H9 (cell line): ENCODE measurements at regions not wholly inside any gene's neighbourhood (a gene's known extent, or its start where the extent isn't known, plus 50 kb on each side); places are given as distances from the start of the nearest gene placed in this dataset.

ENCODE experiments used
- DNase-seq: peaks from one replicate; pipeline ENCODE4 v3.0.0-alpha.2; 2017
- H2AFZ ChIP-seq: one replicate; pipeline ENCODE4 v1.6.1; 2013; ENCODE audit warnings: mild to moderate bottlenecking, low read length, control low read depth, moderate library complexity
- H2AK5ac ChIP-seq: 2 replicates; pipeline ENCODE4 v1.6.1; 2013; ENCODE audit warnings: low read length, control low read depth, mixed read lengths; ENCODE audit not compliant: insufficient read length
- H2BK120ac ChIP-seq: one replicate; pipeline ENCODE4 v1.6.1; 2013; ENCODE audit warnings: low read depth, mild to moderate bottlenecking, low read length, control low read depth, inconsistent platforms; ENCODE audit not compliant: poor library complexity, severe bottlenecking
- H2BK12ac ChIP-seq: 2 replicates; pipeline ENCODE4 v1.6.1; 2013; ENCODE audit warnings: low read length, control low read depth, mixed read lengths, low read depth; ENCODE audit not compliant: insufficient read length
- H2BK15ac ChIP-seq: 2 replicates; pipeline ENCODE4 v1.6.1; 2013; ENCODE audit warnings: low read depth, low read length, control low read depth
- H2BK20ac ChIP-seq: one replicate; pipeline ENCODE4 v1.6.1; 2013; ENCODE audit warnings: low read depth, mild to moderate bottlenecking, low read length, control low read depth, inconsistent platforms; ENCODE audit not compliant: poor library complexity, severe bottlenecking
- H2BK5ac ChIP-seq: 2 replicates; pipeline ENCODE4 v1.6.1; 2013; ENCODE audit warnings: low read length, control low read depth, mixed read lengths; ENCODE audit not compliant: insufficient read length
- H3K14ac ChIP-seq: 2 replicates; pipeline ENCODE4 v1.6.1; 2013; ENCODE audit warnings: low read length, control low read depth; ENCODE audit not compliant: insufficient read depth
- H3K18ac ChIP-seq: 2 replicates; pipeline ENCODE4 v1.6.1; 2013; ENCODE audit warnings: low read depth, mild to moderate bottlenecking, mixed read lengths, low read length, control low read depth; ENCODE audit not compliant: insufficient read length
- H3K23ac ChIP-seq: 2 replicates; pipeline ENCODE4 v1.6.1; 2013; ENCODE audit warnings: low read length, control low read depth, mixed read lengths, low read depth; ENCODE audit not compliant: insufficient read length
- H3K23me2 ChIP-seq: 2 replicates; pipeline ENCODE4 v1.6.1; 2013; ENCODE audit warnings: low read depth, mild to moderate bottlenecking, mixed read lengths, low read length, control low read depth; ENCODE audit not compliant: insufficient read length, poor library complexity, severe bottlenecking
- H3K27ac ChIP-seq: 2 replicates; pipeline ENCODE4 v1.5.1; 2013; ENCODE audit warnings: low read length, control low read depth, mixed read lengths, low read depth; ENCODE audit not compliant: insufficient read length
- H3K27me3 ChIP-seq: 2 replicates; pipeline ENCODE4 v1.6.1; 2013; ENCODE audit warnings: low read length, control low read depth, inconsistent platforms; ENCODE audit not compliant: insufficient read depth
- H3K4ac ChIP-seq: 2 replicates; pipeline ENCODE4 v1.6.1; 2013; ENCODE audit warnings: low read depth, mild to moderate bottlenecking, control low read depth, inconsistent platforms, low read length, moderate library complexity
- H3K4me1 ChIP-seq: 2 replicates; pipeline ENCODE4 v1.6.1; 2013; ENCODE audit warnings: low read length, control low read depth, inconsistent platforms; ENCODE audit not compliant: insufficient read depth
- H3K4me2 ChIP-seq: 2 replicates; pipeline ENCODE4 v1.6.1; 2013; ENCODE audit warnings: low read length, control low read depth, mixed read lengths; ENCODE audit not compliant: insufficient read length, insufficient read depth
- H3K56ac ChIP-seq: 2 replicates; pipeline ENCODE4 v1.6.1; 2013; ENCODE audit warnings: low read depth, mild to moderate bottlenecking, mixed read lengths, low read length, control low read depth; ENCODE audit not compliant: insufficient read length
- H3K79me1 ChIP-seq: 2 replicates; pipeline ENCODE4 v1.6.1; 2013; ENCODE audit warnings: low read depth, mild to moderate bottlenecking, moderate library complexity, low read length, control low read depth, inconsistent platforms; ENCODE audit not compliant: insufficient read depth, poor library complexity, severe bottlenecking
- H3K79me2 ChIP-seq: 2 replicates; pipeline ENCODE4 v1.6.1; 2013; ENCODE audit warnings: low read length, control low read depth, inconsistent platforms; ENCODE audit not compliant: insufficient read depth
- H3K9ac ChIP-seq: 2 replicates; pipeline ENCODE4 v1.6.1; 2013; ENCODE audit warnings: low read length, control low read depth, mixed read lengths; ENCODE audit not compliant: insufficient read length; ENCODE audit errors: extremely low read depth
- H3K9me3 ChIP-seq: one replicate; pipeline ENCODE4 v1.6.1; 2013; ENCODE audit warnings: low read depth, low read length, inconsistent platforms; ENCODE audit not compliant: control insufficient read depth
- H3T11ph ChIP-seq: one replicate; pipeline ENCODE4 v1.6.1; 2013; ENCODE audit warnings: mild to moderate bottlenecking, low read length, control low read depth, inconsistent platforms
- H4K20me1 ChIP-seq: one replicate; pipeline ENCODE4 v1.6.1; 2013; ENCODE audit not compliant: control insufficient read depth, insufficient read length, insufficient read depth
- H4K5ac ChIP-seq: 2 replicates; pipeline ENCODE4 v1.6.1; 2013; ENCODE audit warnings: low read depth, mild to moderate bottlenecking, mixed read lengths, low read length, control low read depth; ENCODE audit not compliant: insufficient read length
- H4K8ac ChIP-seq: replicated peaks from 2 replicates; pipeline ENCODE4 v1.6.1; 2013; ENCODE audit warnings: low read length, control low read depth, mixed read lengths, low read depth; ENCODE audit not compliant: insufficient read length
- H4K91ac ChIP-seq: 2 replicates; pipeline ENCODE4 v1.6.1; 2013; ENCODE audit warnings: low read depth, mild to moderate bottlenecking, moderate library complexity, mixed read lengths, low read length, control low read depth; ENCODE audit not compliant: insufficient read length
- H3K27ac Mint-ChIP-seq, 3 experiments: 2 replicates in 2 of 3; 3 replicates in 1 of 3; pipeline ENCODE4 v1.8.0; 2020 to 2021; ENCODE audit warnings: mixed read lengths in 3 of 3, mild to moderate bottlenecking in 1 of 3, moderate library complexity in 1 of 3
- H3K27me3 Mint-ChIP-seq: 2 replicates; pipeline ENCODE4 v1.8.0; 2021; ENCODE audit warnings: low read depth, mild to moderate bottlenecking, moderate library complexity, mixed read lengths
- H3K36me3 Mint-ChIP-seq, 3 experiments: 2 replicates in 2 of 3; 3 replicates in 1 of 3; pipeline ENCODE4 v1.8.0; 2020 to 2021; ENCODE audit warnings: low read depth in 3 of 3, mixed read lengths in 3 of 3; ENCODE audit not compliant: insufficient read depth in 1 of 3
- H3K4me1 Mint-ChIP-seq, 2 experiments: 2 replicates each; pipeline ENCODE4 v1.8.0; 2020; ENCODE audit warnings: mixed read lengths in 2 of 2
- H3K4me3 Mint-ChIP-seq, 2 experiments: 2 replicates in 1 of 2; 3 replicates in 1 of 2; pipeline ENCODE4 v1.8.0; 2020 to 2021; ENCODE audit warnings: mild to moderate bottlenecking in 2 of 2, mixed read lengths in 2 of 2, moderate library complexity in 1 of 2
- H3K9me3 Mint-ChIP-seq, 2 experiments: 2 replicates in 1 of 2; 3 replicates in 1 of 2; pipeline ENCODE4 v1.8.0; 2020; ENCODE audit warnings: mild to moderate bottlenecking in 2 of 2, mixed read lengths in 2 of 2, moderate library complexity in 1 of 2
- CTCF ChIP-seq: fragments of 200-600 bp; sonication (generic); conservative IDR thresholded peaks from 3 replicates; pipeline ENCODE4 v1.8.0; 2021; ENCODE audit warnings: antibody characterized with exemption, mild to moderate bottlenecking
- WGBS: extraction: QIAGEN DNeasy Blood & Tissue Kit; methylation state at CpG from one replicate; pipeline ENCODE4 v1.1.7; 2013; ENCODE audit warnings: missing lambda C conversion rate, low lambda C conversion rate, mixed read lengths; ENCODE audit not compliant: insufficient read length; ENCODE audit errors: extremely low coverage; 5-methylcytosine and 5-hydroxymethylcytosine counted together

GRCh38 chrX:125219852-125220251, 99.8 kb upstream of the TEX13C start:
- Histone ChIP-seq H3K4ac (no peak overlapping the region), H2BK5ac (no peak overlapping the region), H2AFZ (no peak overlapping the region), H4K91ac (no peak overlapping the region), H3K4me2 (no peak overlapping the region), H2BK12ac (no peak overlapping the region), H3K79me2 (no peaks in the 10 kb centered on the region), H3K9ac (no peak overlapping the region), H3K79me1 (no peaks in the 10 kb centered on the region), H3K23ac (no peak overlapping the region), H3T11ph (no peak overlapping the region), H3K14ac (no peak overlapping the region), H4K20me1 (no peaks in the 10 kb centered on the region), H3K27me3 (no peaks in the 10 kb centered on the region), H3K23me2 (no peaks in the 10 kb centered on the region), H2BK120ac (no peak overlapping the region), H2BK15ac (no peak overlapping the region), H2AK5ac (no peak overlapping the region), H3K9me3 (no peaks in the 10 kb centered on the region), H3K18ac (no peak overlapping the region), H3K27ac (no peak overlapping the region), H4K8ac (no peak overlapping the region), H3K4me1 (no peaks in the 10 kb centered on the region), H3K56ac (no peak overlapping the region), H4K5ac (no peak overlapping the region), H2BK20ac (no peak overlapping the region)
- no CpG with 5 or more reads among the region's 4 CpGs for WGBS
- H3K9me3 Mint-ChIP-seq = peaks cover 6 to 7% of the 10 kb centered on the region in 2 experiments; a peak in 4 of 5 replicates
- no peaks in the 10 kb centered on the region for H3K36me3 Mint-ChIP-seq
- H3K4me1 Mint-ChIP-seq = no peaks in the 10 kb centered on the region
- no peak overlapping the region for H3K4me3 Mint-ChIP-seq
- no peak for DNase-seq
- no peaks in the 10 kb centered on the region for H3K27me3 Mint-ChIP-seq
- TF ChIP-seq CTCF = no peak
- H3K27ac Mint-ChIP-seq = no peak overlapping the region; a peak in 1 of 7 replicates
